ENCODE measurements at regions not wholly inside any gene's neighbourhood (a gene's known extent, or its start where the extent isn't known, plus 50 kb on each side); places are given as distances from the start of the nearest gene placed in this dataset.

- H3K27me3 ChIP-seq = no peaks in the 10 kb centered on the region
- no peaks in the 10 kb centered on the region for H4K20me1 ChIP-seq (ENCODE audit: insufficient read depth, poor library complexity, severe bottlenecking)
- no peak for DNase-seq (ENCODE audit: low spot score)
- H3K9me3 ChIP-seq (ENCODE audit: low read depth) = no peaks in the 10 kb centered on the region
- no peak overlapping the region for H3K4me3 ChIP-seq
- H3K79me2 ChIP-seq = no peaks in the 10 kb centered on the region
- TF ChIP-seq, protein P1, sequence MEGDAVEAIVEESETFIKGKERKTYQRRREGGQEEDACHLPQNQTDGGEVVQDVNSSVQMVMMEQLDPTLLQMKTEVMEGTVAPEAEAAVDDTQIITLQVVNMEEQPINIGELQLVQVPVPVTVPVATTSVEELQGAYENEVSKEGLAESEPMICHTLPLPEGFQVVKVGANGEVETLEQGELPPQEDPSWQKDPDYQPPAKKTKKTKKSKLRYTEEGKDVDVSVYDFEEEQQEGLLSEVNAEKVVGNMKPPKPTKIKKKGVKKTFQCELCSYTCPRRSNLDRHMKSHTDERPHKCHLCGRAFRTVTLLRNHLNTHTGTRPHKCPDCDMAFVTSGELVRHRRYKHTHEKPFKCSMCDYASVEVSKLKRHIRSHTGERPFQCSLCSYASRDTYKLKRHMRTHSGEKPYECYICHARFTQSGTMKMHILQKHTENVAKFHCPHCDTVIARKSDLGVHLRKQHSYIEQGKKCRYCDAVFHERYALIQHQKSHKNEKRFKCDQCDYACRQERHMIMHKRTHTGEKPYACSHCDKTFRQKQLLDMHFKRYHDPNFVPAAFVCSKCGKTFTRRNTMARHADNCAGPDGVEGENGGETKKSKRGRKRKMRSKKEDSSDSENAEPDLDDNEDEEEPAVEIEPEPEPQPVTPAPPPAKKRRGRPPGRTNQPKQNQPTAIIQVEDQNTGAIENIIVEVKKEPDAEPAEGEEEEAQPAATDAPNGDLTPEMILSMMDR (IDR thresholded peaks at IDR 0.05; ENCODE audit: poor library complexity) = no peak
- no peak overlapping the region for H3K27ac ChIP-seq
- H3K4me1 ChIP-seq (ENCODE audit: insufficient read depth) = no peaks in the 10 kb centered on the region
- H2AFZ ChIP-seq = no peak overlapping the region
- H3K9me2 ChIP-seq (replicated peaks; ENCODE audit: insufficient read depth) = no peaks in the 10 kb centered on the region
- no peaks in the 10 kb centered on the region for H3K36me3 ChIP-seq (replicated peaks; ENCODE audit: insufficient read depth, low read depth)
- WGBS (ENCODE audit: low lambda C conversion rate, missing lambda C conversion rate) = 92% methylated on average over 8 of the region's 8 CpGs
- H3K4me2 ChIP-seq = no peak overlapping the region
Observed at GRCh38 chr1:213680677-213681325, 307.0 kb upstream of the PROX1 start.

DNA sequence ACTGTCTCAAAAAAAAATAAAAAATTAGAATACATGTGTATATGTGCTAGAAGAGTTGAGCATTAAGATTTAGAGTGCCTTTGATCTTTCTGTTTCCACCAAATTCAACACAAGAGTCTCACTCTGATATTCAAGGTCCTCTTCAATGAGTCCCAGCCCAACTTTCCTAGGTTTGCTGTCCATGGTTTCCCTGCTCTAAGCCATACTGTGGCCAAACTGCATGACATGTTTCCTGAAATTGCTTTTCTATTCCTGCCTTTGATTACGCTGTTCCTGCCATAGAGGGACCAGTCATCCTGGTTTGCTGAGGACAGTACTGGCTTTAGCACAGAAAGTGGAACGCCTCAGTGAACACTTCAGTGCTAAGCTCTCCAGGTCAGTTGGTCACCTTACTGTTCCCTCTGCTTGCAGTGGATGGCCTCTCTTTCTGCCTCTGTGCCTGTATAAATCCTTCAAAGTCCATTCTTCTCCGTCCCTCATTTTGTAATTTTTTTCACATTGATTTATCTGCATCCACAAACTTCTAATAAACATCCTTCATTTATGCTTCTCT lies 305.9 kb upstream of the PROX1 start:
- TF ChIP-seq, protein P1 (IDR thresholded peaks at IDR 0.05; ENCODE audit: poor library complexity) = no peak
- no peak for TF ChIP-seq EZH2phosphoT487 (IDR thresholded peaks at IDR 0.05; ENCODE audit: low read depth, severe bottlenecking, unreplicated experiment)
- Histone ChIP-seq H3K9me2 (replicated peaks; ENCODE audit: insufficient read depth) (no peaks in the 10 kb centered on the region), H2AFZ (no peak overlapping the region), H3K4me2 (no peak overlapping the region), H3K27me3 (no peaks in the 10 kb centered on the region), H3K27ac (no peak overlapping the region), H3K36me3 (replicated peaks; ENCODE audit: insufficient read depth, low read depth) (no peaks in the 10 kb centered on the region), H3K79me2 (no peaks in the 10 kb centered on the region), H3K9me3 (ENCODE audit: low read depth) (no peaks in the 10 kb centered on the region), H3K4me3 (no peak overlapping the region), H3K4me1 (ENCODE audit: insufficient read depth) (no peaks in the 10 kb centered on the region), H4K20me1 (ENCODE audit: insufficient read depth, poor library complexity, severe bottlenecking) (no peaks in the 10 kb centered on the region)
- WGBS (ENCODE audit: low lambda C conversion rate, missing lambda C conversion rate) = 96% methylated on average over 3 of the region's 3 CpGs
- no peak for DNase-seq (ENCODE audit: low spot score)

GRCh38 chr1:213683529-213683928 lies 304.2 kb upstream of the PROX1 start:
- Histone ChIP-seq H3K4me2 (no peak overlapping the region), H3K9me2 (replicated peaks; ENCODE audit: insufficient read depth) (no peaks in the 10 kb centered on the region), H2AFZ (no peak overlapping the region), H3K9me3 (ENCODE audit: low read depth) (no peaks in the 10 kb centered on the region), H3K27me3 (no peaks in the 10 kb centered on the region), H3K4me3 (no peak overlapping the region), H3K27ac (no peak overlapping the region), H3K4me1 (ENCODE audit: insufficient read depth) (no peaks in the 10 kb centered on the region), H3K79me2 (no peaks in the 10 kb centered on the region), H3K36me3 (replicated peaks; ENCODE audit: insufficient read depth, low read depth) (no peaks in the 10 kb centered on the region), H4K20me1 (ENCODE audit: insufficient read depth, poor library complexity, severe bottlenecking) (no peaks in the 10 kb centered on the region)
- TF ChIP-seq EZH2phosphoT487 (IDR thresholded peaks at IDR 0.05; ENCODE audit: low read depth, severe bottlenecking, unreplicated experiment) = no peak
- TF ChIP-seq, protein P1 (IDR thresholded peaks at IDR 0.05; ENCODE audit: poor library complexity) = no peak
- TF ChIP-seq EZH2 (IDR thresholded peaks at IDR 0.05; ENCODE audit: borderline replicate concordance) = no peak
- WGBS (ENCODE audit: low lambda C conversion rate, missing lambda C conversion rate) = 70% methylated on average over 7 of the region's 7 CpGs
- no peak for DNase-seq (ENCODE audit: low spot score)

All from hepatocyte (in vitro differentiated cells).